IMR-90 (cell line): ENCODE measurements at regions not wholly inside any gene's neighbourhood (a gene's known extent, or its start where the extent isn't known, plus 50 kb on each side); places are given as distances from the start of the nearest gene placed in this dataset.

Experiments used
- ATAC-seq: fragments of 200-7000 bp; cut with Tn5 transposase; 2 replicates; pipeline ENCODE4 v1.9.1; 2020; ENCODE audit warnings: low read depth, mild to moderate bottlenecking, moderate library complexity
- BruUV-seq: library from RNA; stranded (reverse); fragments of 400-500 nt; replicated peaks from 2 replicates; lab custom pipeline; 2021; lab: Mats Ljungman, UMichigan
- CTCF ChIA-PET: fragments of 300-600 bp; formaldehyde crosslinking; extraction: SDS; loops from one replicate; lab custom pipeline; 2021; ENCODE audit warnings: antibody characterized with exemption; lab: Yijun Ruan, JAX
- POLR2A ChIA-PET: fragments of 300-600 bp; sonication (Branson Sonifier 250); formaldehyde crosslinking; loops from one replicate; lab custom pipeline; 2022; ENCODE audit warnings: antibody characterized with exemption; ENCODE audit not compliant: unreplicated experiment; lab: Charles Lee
- DNase-seq: peaks from one replicate; pipeline ENCODE4 v3.0.0; 2013
- H2AFZ ChIP-seq: replicated peaks from 2 replicates; pipeline ENCODE3; 2013; ENCODE audit warnings: low read length, mild to moderate bottlenecking; ENCODE audit not compliant: poor library complexity
- H2AK5ac ChIP-seq: 2 replicates; pipeline ENCODE4 v1.6.1; 2013; ENCODE audit warnings: low read depth, low read length, inconsistent platforms
- H2AK9ac ChIP-seq: replicated peaks from 2 replicates; pipeline ENCODE3; 2013; ENCODE audit warnings: mild to moderate bottlenecking, low read depth, low read length, moderate library complexity; ENCODE audit not compliant: poor library complexity
- H2BK120ac ChIP-seq: 2 replicates; pipeline ENCODE4 v1.6.1; 2013; ENCODE audit warnings: low read depth, low read length, inconsistent platforms
- H2BK15ac ChIP-seq: 3 replicates; pipeline ENCODE4 v1.6.1; 2013; ENCODE audit warnings: low read depth, low read length, inconsistent platforms
- H2BK20ac ChIP-seq: 2 replicates; pipeline ENCODE4 v1.6.1; 2013; ENCODE audit warnings: low read depth, mild to moderate bottlenecking, inconsistent platforms, low read length, moderate library complexity
- H2BK5ac ChIP-seq: 2 replicates; pipeline ENCODE4 v1.6.1; 2013; ENCODE audit warnings: mild to moderate bottlenecking, low read depth, low read length, inconsistent platforms; ENCODE audit not compliant: poor library complexity, severe bottlenecking
- H3K14ac ChIP-seq: replicated peaks from 2 replicates; pipeline ENCODE4 v1.6.1; 2013; ENCODE audit warnings: low read depth, low read length, inconsistent platforms
- H3K18ac ChIP-seq: 2 replicates; pipeline ENCODE4 v1.6.1; 2013; ENCODE audit warnings: low read depth, low read length, control low read depth
- H3K23ac ChIP-seq: 2 replicates; pipeline ENCODE4 v1.6.1; 2013; ENCODE audit warnings: low read depth, low read length, inconsistent platforms
- H3K27ac ChIP-seq: 2 replicates; pipeline ENCODE4 v1.5.1; 2013; ENCODE audit warnings: mild to moderate bottlenecking, control low read depth, low read length; ENCODE audit not compliant: insufficient read depth
- H3K27me3 ChIP-seq: 2 replicates; pipeline ENCODE4 v1.6.1; 2013; ENCODE audit warnings: low read length; ENCODE audit not compliant: control insufficient read depth, insufficient read depth
- H3K36me3 ChIP-seq: 2 replicates; pipeline ENCODE4 v1.6.1; 2013; ENCODE audit warnings: low read length, mixed read lengths; ENCODE audit not compliant: control insufficient read depth, insufficient read depth
- H3K4ac ChIP-seq: 2 replicates; pipeline ENCODE4 v1.6.1; 2013; ENCODE audit warnings: low read depth, low read length, inconsistent platforms
- H3K4me1 ChIP-seq: 2 replicates; pipeline ENCODE4 v1.6.1; 2013; ENCODE audit warnings: low read length, mixed read lengths; ENCODE audit not compliant: control insufficient read depth, insufficient read depth
- H3K4me2 ChIP-seq: 2 replicates; pipeline ENCODE4 v1.6.1; 2013; ENCODE audit warnings: low read depth, mild to moderate bottlenecking, control low read depth, low read length, moderate library complexity
- H3K4me3 ChIP-seq: 2 replicates; pipeline ENCODE4 v1.5.1; 2013; ENCODE audit warnings: low read depth, mild to moderate bottlenecking, control low read depth, low read length, moderate library complexity; ENCODE audit not compliant: insufficient read depth
- H3K56ac ChIP-seq: 2 replicates; pipeline ENCODE4 v1.6.1; 2013; ENCODE audit warnings: low read length, inconsistent platforms; ENCODE audit not compliant: insufficient read depth; ENCODE audit errors: extremely low read depth
- H3K79me1 ChIP-seq, 2 experiments: 2 replicates each; pipeline ENCODE4 v1.6.1; 2013; ENCODE audit warnings: low read length in 2 of 2, inconsistent platforms in 1 of 2, low read depth in 1 of 2
- H3K9ac ChIP-seq: 2 replicates; pipeline ENCODE4 v1.6.1; 2013; ENCODE audit warnings: low read depth, low read length, control low read depth
- H3K9me1 ChIP-seq: 2 replicates; pipeline ENCODE4 v1.6.1; 2013; ENCODE audit warnings: low read length, inconsistent platforms; ENCODE audit not compliant: insufficient read depth
- H3K9me3 ChIP-seq: 2 replicates; pipeline ENCODE4 v1.6.1; 2013; ENCODE audit warnings: low read length; ENCODE audit not compliant: control insufficient read depth, insufficient read depth
- H4K20me1 ChIP-seq: 2 replicates; pipeline ENCODE4 v1.6.1; 2013; ENCODE audit warnings: low read length, inconsistent platforms; ENCODE audit not compliant: insufficient read depth
- H4K5ac ChIP-seq: 2 replicates; pipeline ENCODE4 v1.6.1; 2013; ENCODE audit warnings: mild to moderate bottlenecking, low read depth, low read length, control low read depth
- H4K8ac ChIP-seq, 2 experiments: 2 replicates each; pipeline ENCODE4 v1.6.1; 2013; ENCODE audit warnings: low read depth in 2 of 2, low read length in 2 of 2, control low read depth in 1 of 2, inconsistent platforms in 1 of 2
- H4K91ac ChIP-seq: 2 replicates; pipeline ENCODE4 v1.6.1; 2013; ENCODE audit warnings: low read depth, low read length, inconsistent platforms; ENCODE audit not compliant: insufficient read depth
- BHLHE40 ChIP-seq: fragments of 150-350 bp; IDR thresholded peaks from 2 replicates; pipeline ENCODE4 v1.6.1; 2016; ENCODE audit warnings: mild to moderate bottlenecking, low read depth, low read length
- CEBPB ChIP-seq: IDR thresholded peaks from 2 replicates; pipeline ENCODE4 v1.6.1; 2012; ENCODE audit warnings: low read depth, low read length, improper control_type of control experiment
- CHD1 ChIP-seq: IDR thresholded peaks from 2 replicates; pipeline ENCODE4 v1.6.1; 2012; ENCODE audit warnings: low read depth, low read length, improper control_type of control experiment
- CTCF ChIP-seq: conservative IDR thresholded peaks from 2 replicates; pipeline ENCODE4 v1.5.1; 2012; ENCODE audit warnings: mild to moderate bottlenecking, low read depth, low read length, improper control_type of control experiment
- MAFK ChIP-seq: IDR thresholded peaks from 2 replicates; pipeline ENCODE4 v1.6.1; 2012; ENCODE audit warnings: low read depth, low read length, improper control_type of control experiment
- NFE2L2 ChIP-seq: fragments of 150-350 bp; IDR thresholded peaks from 2 replicates; pipeline ENCODE4 v1.6.1; 2016; ENCODE audit warnings: low read depth, mild to moderate bottlenecking, low read length
- POLR2A ChIP-seq: IDR thresholded peaks from 2 replicates; pipeline ENCODE4 v1.6.1; 2012; ENCODE audit warnings: mild to moderate bottlenecking, low read depth, low read length
- RAD21 ChIP-seq: IDR thresholded peaks from 2 replicates; pipeline ENCODE4 v1.6.1; 2012; ENCODE audit warnings: low read length, improper control_type of control experiment
- RCOR1 ChIP-seq: IDR thresholded peaks from 2 replicates; pipeline ENCODE4 v1.6.1; 2012; ENCODE audit warnings: mild to moderate bottlenecking, low read length, improper control_type of control experiment; ENCODE audit not compliant: insufficient replicate concordance
- SMC3 ChIP-seq: fragments of 150-350 bp; IDR thresholded peaks from 2 replicates; pipeline ENCODE4 v1.6.1; 2016; ENCODE audit warnings: low read depth, mild to moderate bottlenecking, antibody characterized with exemption, low read length, moderate library complexity
- USF2 ChIP-seq: fragments of 150-350 bp; IDR thresholded peaks from 2 replicates; pipeline ENCODE4 v1.6.1; 2017; ENCODE audit warnings: mild to moderate bottlenecking, antibody characterized with exemption, low read length, low read depth
- dilution Hi-C: fragments of 300-500 bp; cut with HindIII; formaldehyde crosslinking; loops from one replicate; pipeline ENCODE4 v1.14.3; 2018; ENCODE audit warnings: low sequenced_read_pairs; ENCODE audit not compliant: unreplicated experiment
- in situ Hi-C: fragments of 300-500 bp; cut with MboI; formaldehyde crosslinking; loops from 3 replicates; pipeline ENCODE4 v1.14.3; 2019; ENCODE audit warnings: low sequenced_read_pairs, inconsistent platforms, mixed read lengths
- intact Hi-C: fragments of 100-400 bp; cut with micrococcal nuclease; formaldehyde crosslinking; loops from 2 replicates; pipeline ENCODE4 v1.10.0; 2022

GRCh38 chr4:126686491-126686890, 946.3 kb upstream of the INTU start:
- no peaks in the 10 kb centered on the region for H3K27me3 ChIP-seq
- no peak overlapping the region for H4K8ac ChIP-seq
- no peak overlapping the region for H2AK9ac ChIP-seq
- H3K9me1 ChIP-seq: no peaks in the 10 kb centered on the region
- in situ Hi-C loops: no loop called here
- H3K9me3 ChIP-seq: no peaks in the 10 kb centered on the region
- H3K27ac ChIP-seq: no peak overlapping the region
- H3K4me3 ChIP-seq: no peak overlapping the region
- no peaks in the 10 kb centered on the region for H3K79me1 ChIP-seq
- no peaks in the 10 kb centered on the region for H3K4me1 ChIP-seq
- CTCF ChIA-PET: no interaction called here
- H2BK120ac ChIP-seq: no peak overlapping the region
- DNase-seq (no peak), ATAC-seq (no peak)
- no peak overlapping the region for H3K23ac ChIP-seq
- H3K18ac ChIP-seq: no peak overlapping the region
- no peak overlapping the region for H3K4me2 ChIP-seq
- no peak overlapping the region for H2AFZ ChIP-seq
- no peak overlapping the region for H2BK20ac ChIP-seq
- no peak overlapping the region for H3K9ac ChIP-seq
- H2BK15ac ChIP-seq: no peak overlapping the region
- no peak overlapping the region for H2BK5ac ChIP-seq
- no peak overlapping the region for H2AK5ac ChIP-seq
- BruUV-seq: no TSS peak
- no peaks in the 10 kb centered on the region for H3K36me3 ChIP-seq
- POLR2A ChIA-PET: no interaction called here
- no peak overlapping the region for H3K14ac ChIP-seq
- no peak overlapping the region for H3K56ac ChIP-seq
- intact Hi-C loops: no loop called here
- H4K5ac ChIP-seq: no peak overlapping the region
- H4K20me1 ChIP-seq: no peaks in the 10 kb centered on the region
- TF ChIP-seq BHLHE40 (no peak), NFE2L2 (no peak), USF2 (no peak), SMC3 (no peak), CTCF (no peak), RCOR1 (no peak), POLR2A (no peak), RAD21 (no peak), MAFK (no peak), CHD1 (no peak), CEBPB (no peak)
- dilution Hi-C loops: no loop called here
- no peak overlapping the region for H3K4ac ChIP-seq
- H4K91ac ChIP-seq: no peak overlapping the region
